ENCODE measurements at regions not wholly inside any gene's neighbourhood (a gene's known extent, or its start where the extent isn't known, plus 50 kb on each side); places are given as distances from the start of the nearest gene placed in this dataset.

- TF ChIP-seq POLR2A (IDR thresholded peaks at IDR 0.05) (no peak), CTCF (IDR thresholded peaks at IDR 0.05) (no peak)
Observed at GRCh38 chr2:5589183-5589582, 103.0 kb upstream of the SOX11 start.

Measured in thyroid gland (tissue), 4 donors.